PFSK-1 (cell line): ENCODE measurements at regions not wholly inside any gene's neighbourhood (a gene's known extent, or its start where the extent isn't known, plus 50 kb on each side); places are given as distances from the start of the nearest gene placed in this dataset.

Experiments
- FOXP2 ChIP-seq: optimal IDR thresholded peaks from 2 replicates; pipeline ENCODE3; 2011; ENCODE audit warnings: borderline replicate concordance, control low read depth, inconsistent platforms; ENCODE audit not compliant: insufficient read depth; ENCODE audit errors: extremely low read length, extremely low read depth
- POLR2AphosphoS5 ChIP-seq: IDR thresholded peaks from 2 replicates; pipeline ENCODE4 v1.6.1; 2012; ENCODE audit warnings: low read depth, mild to moderate bottlenecking, control low read depth, low read length, moderate library complexity
- SIN3A ChIP-seq: IDR thresholded peaks from 2 replicates; pipeline ENCODE4 v1.6.1; 2012; ENCODE audit warnings: mild to moderate bottlenecking, low read length, moderate library complexity, borderline replicate concordance; ENCODE audit not compliant: insufficient read depth
- TAF1 ChIP-seq: IDR thresholded peaks from 2 replicates; pipeline ENCODE4 v1.6.1; 2012; ENCODE audit warnings: low read length, control low read depth, borderline replicate concordance; ENCODE audit not compliant: insufficient read depth
- TF ChIP-seq, protein P1 (sequence below), 2 experiments: IDR thresholded peaks; 2 replicates each; pipeline versions ENCODE4 v1.6.1 to v1.8.0; 2011 to 2012; ENCODE audit warnings: low read depth in 2 of 2, low read length in 2 of 2, control low read depth in 1 of 2, inconsistent platforms in 1 of 2, mild to moderate bottlenecking in 1 of 2, moderate library complexity in 1 of 2; ENCODE audit not compliant: insufficient read depth in 1 of 2

DNA sequence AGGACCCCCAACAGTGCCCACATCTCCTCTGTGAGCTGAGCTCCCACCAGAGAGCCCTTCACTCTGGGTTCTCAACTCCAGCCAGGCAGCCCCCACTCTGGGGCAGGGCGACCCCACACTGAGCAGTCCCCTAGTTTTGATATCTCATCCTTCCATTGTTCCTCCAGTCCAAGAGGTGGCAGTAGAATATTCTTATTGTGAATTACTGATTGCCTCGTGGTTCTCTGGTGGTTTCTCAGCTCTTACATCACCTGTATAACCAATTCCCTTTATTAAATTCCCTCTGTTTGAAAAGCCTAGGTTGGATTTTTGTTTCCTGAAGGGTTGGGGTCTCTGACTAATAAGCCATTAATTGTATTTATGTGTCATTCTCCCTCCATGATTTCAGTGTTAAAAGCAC lies 407.5 kb downstream of the SETD4 start:
- TF ChIP-seq POLR2AphosphoS5 (no peak), SIN3A (no peak), TAF1 (no peak), FOXP2 (no peak)
- TF ChIP-seq, protein P1, sequence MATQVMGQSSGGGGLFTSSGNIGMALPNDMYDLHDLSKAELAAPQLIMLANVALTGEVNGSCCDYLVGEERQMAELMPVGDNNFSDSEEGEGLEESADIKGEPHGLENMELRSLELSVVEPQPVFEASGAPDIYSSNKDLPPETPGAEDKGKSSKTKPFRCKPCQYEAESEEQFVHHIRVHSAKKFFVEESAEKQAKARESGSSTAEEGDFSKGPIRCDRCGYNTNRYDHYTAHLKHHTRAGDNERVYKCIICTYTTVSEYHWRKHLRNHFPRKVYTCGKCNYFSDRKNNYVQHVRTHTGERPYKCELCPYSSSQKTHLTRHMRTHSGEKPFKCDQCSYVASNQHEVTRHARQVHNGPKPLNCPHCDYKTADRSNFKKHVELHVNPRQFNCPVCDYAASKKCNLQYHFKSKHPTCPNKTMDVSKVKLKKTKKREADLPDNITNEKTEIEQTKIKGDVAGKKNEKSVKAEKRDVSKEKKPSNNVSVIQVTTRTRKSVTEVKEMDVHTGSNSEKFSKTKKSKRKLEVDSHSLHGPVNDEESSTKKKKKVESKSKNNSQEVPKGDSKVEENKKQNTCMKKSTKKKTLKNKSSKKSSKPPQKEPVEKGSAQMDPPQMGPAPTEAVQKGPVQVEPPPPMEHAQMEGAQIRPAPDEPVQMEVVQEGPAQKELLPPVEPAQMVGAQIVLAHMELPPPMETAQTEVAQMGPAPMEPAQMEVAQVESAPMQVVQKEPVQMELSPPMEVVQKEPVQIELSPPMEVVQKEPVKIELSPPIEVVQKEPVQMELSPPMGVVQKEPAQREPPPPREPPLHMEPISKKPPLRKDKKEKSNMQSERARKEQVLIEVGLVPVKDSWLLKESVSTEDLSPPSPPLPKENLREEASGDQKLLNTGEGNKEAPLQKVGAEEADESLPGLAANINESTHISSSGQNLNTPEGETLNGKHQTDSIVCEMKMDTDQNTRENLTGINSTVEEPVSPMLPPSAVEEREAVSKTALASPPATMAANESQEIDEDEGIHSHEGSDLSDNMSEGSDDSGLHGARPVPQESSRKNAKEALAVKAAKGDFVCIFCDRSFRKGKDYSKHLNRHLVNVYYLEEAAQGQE (IDR thresholded peaks at IDR 0.05; ENCODE audit: insufficient read depth in 1 of 2, low read depth in 2 of 2, low read length in 2 of 2) = no peak
